NCI-H69 (cell line): ENCODE measurements at regions not wholly inside any gene's neighbourhood (a gene's known extent, or its start where the extent isn't known, plus 50 kb on each side); places are given as distances from the start of the nearest gene placed in this dataset.
"Not testable (repeated sequence)": the region's sequence is repeated elsewhere in the genome, so short reads cannot be mapped to it uniquely, and the experiment has no call there.

Source experiments
- DNase-seq: peaks from one replicate; lab custom pipeline; 2025; lab: John Stamatoyannopoulos, UW

DNA sequence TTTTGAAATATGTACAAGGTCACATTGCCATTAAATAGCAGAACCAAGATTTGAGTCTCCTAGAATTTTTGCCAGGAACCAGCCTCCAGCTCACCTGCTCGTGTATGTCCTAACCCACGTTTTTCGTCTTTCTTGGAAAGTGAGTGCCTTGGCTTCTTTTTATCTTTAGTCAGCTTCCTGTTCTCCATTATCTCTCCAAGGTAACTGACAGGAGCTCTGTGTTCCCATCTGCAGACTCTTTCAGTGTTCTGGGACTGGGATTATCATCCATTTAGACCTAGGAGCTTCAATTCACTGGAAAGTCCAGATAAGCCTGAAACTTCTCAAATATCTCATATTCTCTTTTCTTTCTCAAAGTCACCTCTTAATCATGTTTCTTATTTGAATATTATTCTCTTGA lies 193.7 kb downstream of the ZIC5 start:
- DNase-seq, result no peak

DNA sequence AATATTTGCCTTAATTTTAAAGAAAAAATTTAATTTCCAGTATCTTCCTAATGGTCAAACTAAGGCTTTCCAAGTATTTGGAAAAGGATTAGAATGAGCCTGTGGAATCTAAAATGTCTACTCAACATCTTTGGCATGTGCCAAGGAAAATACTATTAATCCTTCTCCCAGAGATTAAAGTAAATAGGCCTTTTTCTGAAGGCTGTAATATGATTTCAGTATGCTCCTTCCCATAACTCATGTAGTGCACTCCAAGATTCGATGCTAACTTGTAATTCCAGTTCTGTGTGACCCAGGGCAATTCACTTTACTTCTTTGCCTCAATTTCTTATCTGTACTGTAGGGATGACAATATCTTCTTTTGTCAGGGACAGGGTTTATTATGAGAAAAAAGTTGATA lies 196.9 kb downstream of the ZIC5 start:
- no peak for DNase-seq

DNA sequence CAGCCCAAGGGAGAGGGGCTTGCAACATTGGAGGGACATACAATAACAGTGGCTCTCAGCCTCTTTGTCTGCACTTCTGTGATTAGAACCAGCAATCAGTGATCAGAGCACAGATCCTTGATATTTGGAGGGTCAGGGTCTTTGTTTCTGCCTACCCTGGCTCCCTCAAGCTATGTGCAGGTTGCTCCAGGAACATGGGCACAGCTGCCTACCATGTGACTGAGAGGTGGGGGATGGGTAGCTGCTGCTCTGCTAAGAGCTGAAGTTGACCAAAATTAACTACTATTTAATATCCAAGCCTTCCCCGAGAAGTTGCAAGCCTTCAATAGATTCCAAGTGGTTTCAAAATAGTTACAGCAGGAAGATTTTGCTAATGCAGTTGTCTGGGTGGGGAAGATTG lies 202.6 kb downstream of the ZIC5 start:
- DNase-seq, result no peak

DNA sequence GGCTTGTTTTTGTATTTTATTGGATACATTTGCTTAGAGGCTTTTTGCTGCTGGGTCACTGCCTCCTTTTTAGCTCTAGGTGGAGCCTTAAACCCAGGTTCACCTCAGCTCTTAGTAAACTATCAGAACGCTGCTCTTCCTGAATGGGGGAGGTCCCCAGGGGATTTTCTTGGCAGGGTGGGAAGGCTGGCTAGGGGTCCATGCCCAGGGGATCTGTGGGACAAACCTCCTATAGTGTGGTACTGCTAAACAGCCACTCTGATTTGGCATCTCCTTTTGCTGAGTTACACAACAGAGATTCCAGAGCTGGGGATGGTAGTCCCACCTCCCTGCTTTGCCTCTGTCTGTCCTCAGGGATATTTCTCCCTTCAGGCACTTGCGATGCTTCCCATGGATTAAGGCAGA lies 204.9 kb downstream of the ZIC5 start:
- DNase-seq, result peak; percentile 70

DNA sequence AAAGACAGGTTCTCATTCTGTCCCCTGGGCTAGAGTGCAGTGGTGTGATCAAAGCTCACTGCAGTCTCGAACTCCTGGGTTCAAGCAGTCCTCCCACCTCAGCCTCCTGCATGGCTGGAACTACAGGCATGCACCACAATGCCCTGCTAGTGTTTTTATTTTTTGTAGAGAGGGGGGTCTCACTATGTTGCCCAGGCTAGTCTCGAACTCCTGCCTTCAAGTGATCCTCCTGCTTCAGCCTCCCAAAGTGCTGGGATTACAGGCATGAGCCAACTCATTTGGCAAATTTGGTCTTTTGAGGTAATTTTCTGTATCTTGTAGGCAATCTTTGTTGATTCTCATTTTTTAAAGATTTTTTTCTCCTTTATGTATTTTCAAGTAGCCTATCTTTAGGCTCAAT lies 205.7 kb downstream of the ZIC5 start:
- no peak for DNase-seq

DNA sequence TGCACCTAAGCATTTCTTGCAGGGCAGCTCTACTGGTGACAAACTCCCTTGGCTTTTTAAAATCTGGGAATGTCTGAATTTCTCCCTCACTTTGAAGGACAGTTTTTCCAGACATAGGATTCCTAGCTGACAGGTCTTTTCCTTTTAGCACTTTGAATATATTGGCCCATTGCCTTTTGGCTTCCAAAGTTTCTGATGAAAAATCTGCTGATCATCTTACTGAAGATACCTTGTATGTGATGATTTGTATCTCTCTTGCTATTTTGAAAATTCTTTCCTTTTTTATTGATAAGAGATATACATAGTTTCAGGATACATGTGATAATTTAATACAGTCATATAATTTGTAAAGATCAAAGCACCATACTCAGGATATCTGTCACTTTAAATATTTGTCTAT lies 211.1 kb downstream of the ZIC5 start:
- peak; percentile 62 for DNase-seq

DNA sequence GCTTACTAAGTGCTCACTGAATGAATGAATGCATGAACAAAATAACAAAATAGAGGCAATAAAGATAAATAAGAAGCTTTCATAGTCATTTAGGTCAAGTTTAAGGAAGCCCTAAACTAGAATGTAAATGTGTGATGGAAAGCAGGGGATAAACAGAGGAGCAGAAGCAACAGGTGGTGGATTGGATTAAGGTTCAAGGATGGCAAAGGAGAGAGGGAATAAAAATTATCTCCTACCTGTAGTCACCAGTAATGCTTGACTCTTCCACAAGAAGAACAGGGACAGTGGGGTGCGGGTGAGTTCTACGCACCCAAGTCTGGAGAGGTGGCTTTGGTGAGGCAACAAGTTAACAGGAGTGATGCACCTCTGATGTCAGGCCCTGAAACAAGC lies 212.4 kb downstream of the ZIC5 start:
- DNase-seq, result no peak

DNA sequence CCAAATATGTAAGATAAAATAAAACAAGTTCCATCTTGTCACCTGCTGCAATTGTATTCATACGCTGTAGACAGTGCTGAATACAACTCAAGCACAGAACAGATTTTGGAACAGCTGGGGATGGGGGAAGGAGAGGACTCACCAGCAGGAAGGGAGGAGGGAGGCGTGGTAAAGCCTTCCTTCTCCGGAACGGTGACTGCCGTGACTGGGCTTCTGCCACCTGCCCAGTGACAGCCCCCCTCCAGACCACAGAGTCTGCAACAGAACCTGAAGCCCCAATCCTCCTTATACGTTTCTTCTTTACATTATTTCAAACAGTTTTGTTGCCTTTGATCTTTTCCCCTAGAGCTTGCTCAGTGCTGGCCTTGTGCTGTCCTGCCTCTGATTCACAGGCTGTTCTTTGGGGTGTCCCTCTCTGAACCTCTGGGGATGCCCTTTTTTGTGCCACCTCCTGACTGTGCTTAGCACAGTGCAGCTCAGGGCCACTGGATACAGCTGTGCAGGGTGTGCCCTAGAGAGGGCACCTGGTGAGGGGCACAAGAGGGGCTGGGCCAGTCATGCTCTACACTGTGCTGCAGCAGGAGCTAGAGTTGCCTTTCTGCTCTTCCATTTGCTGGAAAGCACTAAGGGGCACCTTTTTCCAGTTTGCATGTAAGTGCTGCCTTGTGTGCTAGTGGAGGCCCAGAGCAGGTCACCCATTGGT lies 213.0 kb downstream of the ZIC5 start:
- DNase-seq, result peak; percentile 99

DNA sequence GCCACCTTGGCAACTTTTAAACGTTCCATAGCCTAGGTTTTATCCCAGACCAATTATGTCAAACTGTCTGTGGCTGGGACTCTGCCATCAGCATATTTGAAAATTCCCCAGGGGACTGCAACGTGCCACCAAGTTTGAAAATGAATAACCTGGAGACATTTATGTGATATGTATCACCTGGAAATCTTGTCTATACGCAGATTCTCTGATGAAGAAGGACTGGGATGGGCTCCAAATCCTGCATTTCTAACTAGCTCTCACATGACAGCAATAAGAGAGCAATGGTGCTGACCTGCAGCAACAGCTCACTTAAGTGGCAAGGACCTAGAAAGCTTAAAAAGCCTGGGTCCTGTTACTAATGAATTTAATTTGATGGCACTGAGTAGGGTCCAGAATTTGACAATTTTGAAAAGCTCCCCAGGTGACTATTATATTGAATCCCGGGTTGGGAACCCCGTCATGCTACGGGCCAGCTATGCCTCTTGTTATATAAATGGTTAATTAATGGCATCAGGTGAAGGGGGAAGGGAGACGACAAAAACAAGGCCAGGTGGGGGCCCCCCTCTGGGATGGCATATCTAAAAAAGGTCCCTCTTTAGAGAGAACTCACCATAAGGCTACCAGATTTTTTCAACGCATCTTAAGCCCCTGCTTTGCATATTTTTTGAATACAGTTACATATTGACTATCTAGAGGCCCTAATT lies 213.7 kb downstream of the ZIC5 start:
- DNase-seq, result peak; percentile 99

DNA sequence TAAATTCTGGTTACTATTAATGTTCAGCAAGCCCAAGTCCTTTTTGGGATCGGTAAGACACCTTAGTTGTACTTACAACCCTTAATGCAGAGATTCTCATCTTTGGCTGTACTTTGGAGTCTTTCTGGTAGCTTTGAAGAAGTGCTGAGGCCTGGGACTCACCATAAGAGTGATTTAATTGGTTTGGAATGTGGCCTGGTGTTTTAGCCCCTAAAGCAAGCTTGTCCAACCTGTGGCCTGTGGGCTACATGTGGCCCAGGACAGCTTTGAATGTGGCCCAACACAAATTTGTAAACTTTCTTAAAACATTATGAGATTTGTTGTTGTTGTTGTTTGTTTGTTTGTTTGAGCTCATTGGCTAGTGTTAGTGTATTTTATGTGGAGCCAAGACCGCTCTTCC lies 215.3 kb downstream of the ZIC5 start:
- no peak for DNase-seq

DNA sequence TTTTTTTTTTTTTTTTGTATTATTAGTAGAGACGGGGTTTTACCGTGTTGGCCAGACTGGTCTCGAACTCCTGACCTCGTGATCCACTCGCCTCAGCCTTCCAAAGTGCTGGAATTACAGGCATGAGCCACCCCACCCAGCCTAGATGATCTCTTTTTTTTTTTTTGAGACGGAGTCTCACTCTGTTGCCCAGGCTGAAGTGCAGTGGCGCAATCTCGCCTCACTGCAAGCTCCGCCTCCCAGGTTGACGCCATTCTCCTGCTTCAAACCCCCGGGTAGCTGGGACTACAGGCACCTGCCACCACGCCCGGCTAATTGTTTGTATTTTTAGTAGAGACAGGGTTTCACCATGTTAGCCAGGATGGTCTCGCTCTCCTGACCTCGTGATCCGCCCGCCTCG lies 216.8 kb downstream of the ZIC5 start:
- DNase-seq, result not testable (repeated sequence)

DNA sequence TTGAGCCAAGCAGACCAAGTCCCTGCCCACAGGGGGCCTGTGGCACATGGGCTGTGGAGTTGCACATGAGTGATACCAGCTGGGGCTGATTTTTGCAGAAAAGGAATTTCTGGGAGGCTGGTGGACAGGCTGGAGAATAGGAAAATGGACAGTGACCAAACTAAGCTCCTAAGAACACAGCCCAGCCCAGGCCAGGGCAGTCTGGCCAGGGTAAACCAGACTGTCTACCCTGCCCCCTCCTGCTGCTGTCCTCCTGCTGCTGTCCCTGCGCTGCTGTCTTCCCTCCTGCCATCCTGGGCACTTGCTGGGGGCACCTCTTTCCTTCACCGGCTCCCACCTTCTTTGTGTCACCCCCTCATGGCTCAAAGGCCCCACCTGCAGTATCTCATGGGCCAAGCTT lies 219.2 kb downstream of the ZIC5 start:
- DNase-seq, result peak; percentile 78

DNA sequence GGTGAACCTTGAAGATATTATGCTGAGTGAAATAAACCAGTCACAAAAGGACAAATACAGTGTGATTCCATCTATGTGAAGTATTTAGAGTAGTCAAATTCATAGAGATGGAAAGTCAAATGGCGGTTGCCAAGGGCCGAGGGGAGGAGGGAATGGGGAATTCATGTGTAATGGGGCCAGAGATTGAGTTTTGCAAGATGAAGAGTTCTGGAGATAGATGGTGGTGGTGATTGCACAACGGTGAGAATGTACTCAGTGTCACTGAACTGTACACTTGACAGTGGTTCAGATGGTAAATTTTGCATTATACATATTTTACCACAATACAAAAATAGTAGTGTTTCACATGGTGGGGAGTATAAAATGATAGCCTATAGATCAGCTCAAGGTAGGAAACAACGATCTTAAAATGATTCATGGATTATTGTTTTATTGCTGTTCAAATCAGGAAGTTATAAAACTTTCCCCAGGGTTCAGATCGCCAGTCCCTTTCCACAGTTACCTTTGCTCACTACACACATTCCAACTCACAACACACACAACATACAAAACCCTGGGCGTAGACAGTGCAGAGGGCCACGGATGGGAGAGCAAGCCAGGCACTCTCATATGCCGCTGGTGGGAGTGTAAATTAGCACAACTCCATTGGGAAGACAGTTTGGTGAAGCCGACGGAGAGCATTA lies 219.9 kb downstream of the ZIC5 start:
- DNase-seq, result no peak

DNA sequence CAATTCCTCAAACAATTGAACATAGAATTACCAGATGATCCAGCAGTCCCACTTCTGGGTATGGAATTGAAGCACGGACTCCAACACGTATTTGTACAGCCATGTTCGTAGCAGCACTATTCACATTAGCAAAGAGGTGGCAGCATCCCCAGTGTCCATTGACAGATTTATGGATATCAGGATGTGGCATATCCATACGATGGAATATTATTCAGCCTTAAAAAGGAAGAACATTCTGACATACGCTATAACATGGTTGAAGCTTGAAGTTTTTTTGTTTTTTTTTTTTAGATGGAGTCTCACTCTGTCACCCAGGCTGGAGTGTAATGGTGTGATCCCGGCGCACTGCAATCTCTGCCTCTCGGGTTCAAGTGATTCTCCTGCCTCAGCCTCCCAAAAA lies 220.6 kb downstream of the ZIC5 start:
- DNase-seq, result no peak

DNA sequence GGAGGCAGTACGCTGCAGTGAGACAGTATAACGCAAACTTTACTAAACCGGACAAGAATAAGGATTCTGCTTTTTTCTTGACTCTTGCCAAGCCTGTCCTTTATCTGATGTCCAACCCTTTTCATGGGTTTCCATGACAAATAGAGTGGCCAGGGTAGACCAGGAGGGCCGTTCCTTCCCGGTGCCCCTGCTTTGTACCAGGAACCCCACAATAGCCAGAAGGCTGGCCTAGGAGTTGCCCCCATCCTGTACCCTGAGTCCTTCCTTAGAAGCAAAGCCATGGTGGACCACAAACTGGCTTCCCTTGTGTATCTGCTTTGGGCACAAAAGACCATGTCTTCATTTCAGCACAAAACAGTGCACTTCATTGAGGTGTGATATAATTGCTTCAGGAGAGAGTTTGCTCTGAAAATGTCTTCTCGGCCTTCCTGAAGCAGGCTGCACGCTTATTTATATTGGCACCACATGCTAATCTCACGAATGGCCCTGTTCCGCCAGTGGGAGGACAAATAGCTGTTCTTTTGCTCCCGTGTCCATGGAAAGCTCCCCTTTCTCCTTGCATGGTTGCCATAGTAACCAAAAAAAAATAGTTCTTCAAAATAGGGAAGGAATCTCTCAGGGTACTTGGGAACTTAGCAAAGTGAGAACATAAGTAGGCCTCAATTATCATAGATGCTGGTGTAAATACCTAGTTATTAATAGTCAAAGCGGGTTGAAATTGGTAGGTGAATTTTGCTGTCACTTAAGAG lies 222.1 kb downstream of the ZIC5 start:
- DNase-seq, result peak; percentile 46

DNA sequence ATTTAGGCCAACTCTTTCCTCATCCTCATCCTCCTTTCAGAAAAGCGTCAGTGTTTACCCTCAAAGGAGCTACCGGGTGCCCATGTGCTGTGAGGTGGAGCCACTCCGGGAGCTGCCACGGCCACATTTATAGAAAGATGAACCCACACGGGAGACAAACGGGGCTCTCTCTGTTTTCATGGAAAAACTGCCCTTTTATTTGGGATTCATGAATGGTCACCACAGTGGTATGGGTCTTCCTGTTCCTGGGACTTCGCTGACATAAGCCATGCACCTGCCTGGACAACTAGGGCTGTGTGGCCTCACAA lies 224.2 kb downstream of the ZIC5 start:
- peak; percentile 86 for DNase-seq

DNA sequence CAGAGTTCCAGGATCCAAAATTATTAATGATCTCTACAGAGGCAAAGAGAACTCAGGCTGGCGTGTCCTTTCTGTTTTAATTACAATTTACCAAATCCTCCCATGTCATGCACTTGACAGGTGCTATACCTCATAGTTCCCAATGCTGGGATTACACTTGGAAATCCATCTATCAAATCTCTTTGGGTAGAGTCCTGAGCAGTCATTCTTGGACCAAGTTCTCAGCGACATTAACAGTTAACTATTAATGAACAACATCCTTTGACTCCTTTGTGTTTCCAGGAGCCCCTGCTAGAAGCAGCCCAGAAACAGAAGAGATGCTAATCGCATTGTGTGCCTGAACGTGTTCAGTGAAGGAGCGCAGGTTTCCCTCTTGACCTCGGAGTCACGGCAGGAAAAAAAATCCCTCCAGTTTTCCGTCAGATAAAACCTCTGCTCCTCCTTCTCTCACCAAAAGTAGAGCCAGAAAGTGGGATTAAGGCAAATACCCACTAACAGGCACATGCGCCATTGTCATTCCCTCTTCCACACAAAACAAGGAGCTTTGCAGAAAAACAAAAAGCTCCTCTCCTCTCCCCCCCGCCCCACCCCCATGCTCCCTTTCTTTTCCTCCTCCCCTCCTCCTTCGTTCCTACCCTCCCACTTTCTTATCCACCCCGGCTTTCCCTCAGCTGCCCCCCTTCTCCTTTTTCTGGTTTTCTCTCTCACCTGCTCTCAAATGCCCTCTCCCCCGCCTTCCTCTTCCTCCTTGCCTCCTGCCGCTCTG lies 224.7 kb downstream of the ZIC5 start:
- peak; percentile 95 for DNase-seq

DNA sequence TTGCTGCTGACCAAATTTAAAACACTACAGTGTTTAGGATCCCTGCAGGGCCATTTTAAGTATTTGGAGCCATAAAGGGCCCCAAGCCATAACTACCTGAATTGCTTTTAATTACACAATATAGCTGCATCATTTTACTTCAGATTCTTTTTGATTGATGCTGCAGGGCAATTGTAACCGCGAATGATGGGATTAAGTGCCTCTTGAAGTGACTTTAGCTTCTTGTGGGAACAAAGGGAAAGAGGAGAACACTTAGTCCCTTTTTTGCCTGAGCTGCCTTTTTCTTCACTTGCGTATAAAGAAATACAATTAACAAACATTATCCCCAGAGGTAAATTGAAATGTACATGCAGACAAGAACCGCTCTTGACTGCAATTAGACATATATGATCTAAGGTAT lies 228.5 kb downstream of the ZIC5 start:
- DNase-seq, result peak; percentile 99

DNA sequence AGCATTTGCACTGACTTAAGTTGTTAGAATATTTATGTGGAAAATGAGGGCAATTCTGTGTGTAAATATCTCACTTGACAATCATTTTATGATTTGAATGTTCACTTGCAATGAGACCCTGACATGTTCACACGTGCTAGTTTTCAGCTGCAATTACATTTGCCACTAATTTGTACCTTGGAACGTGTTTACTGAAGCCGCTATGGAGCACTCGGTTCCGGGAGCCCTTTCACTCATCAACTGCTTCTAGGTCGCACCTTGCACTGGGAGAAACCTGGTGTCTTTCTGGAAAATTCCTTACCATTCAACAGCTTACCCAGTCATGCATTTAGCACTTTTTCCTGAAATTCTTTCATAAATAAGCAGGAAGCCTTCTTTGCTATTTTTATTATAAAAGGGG lies 229.6 kb downstream of the ZIC5 start:
- DNase-seq, result peak; percentile 93

DNA sequence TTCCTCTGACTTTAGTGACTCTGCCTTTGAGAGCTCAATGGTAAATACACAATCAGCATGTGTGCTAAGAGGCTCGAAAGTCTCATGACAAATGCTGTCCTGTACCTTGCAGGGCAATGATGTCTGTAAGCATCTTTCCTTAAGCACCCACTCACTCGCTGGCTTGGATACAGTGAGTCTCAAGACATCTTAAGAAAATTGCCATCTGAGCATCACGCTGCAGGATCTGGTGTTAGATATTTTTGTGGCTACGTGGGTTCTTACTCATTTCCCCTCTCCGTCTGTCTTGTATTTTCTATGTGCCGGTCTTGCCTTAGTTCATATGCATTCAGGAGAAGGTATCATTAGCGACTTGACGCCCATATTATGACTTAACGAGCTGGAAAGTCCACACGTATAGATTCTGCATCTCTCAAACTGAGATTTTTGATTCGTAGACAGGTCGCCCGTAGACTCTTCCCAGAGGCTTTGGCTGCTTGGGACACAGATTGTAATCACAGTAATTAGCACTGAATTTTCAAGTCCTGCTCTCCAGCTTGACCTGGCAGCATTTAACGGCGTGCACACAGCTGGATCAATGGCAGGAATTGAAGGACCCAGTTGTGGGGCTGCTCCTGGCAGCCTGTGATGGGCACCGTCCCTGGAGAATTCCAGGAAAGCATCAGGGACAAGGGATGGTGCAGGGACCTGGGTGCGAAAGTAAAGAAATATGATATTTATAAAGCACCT lies 231.2 kb downstream of the ZIC5 start:
- peak; percentile 98 for DNase-seq

DNA sequence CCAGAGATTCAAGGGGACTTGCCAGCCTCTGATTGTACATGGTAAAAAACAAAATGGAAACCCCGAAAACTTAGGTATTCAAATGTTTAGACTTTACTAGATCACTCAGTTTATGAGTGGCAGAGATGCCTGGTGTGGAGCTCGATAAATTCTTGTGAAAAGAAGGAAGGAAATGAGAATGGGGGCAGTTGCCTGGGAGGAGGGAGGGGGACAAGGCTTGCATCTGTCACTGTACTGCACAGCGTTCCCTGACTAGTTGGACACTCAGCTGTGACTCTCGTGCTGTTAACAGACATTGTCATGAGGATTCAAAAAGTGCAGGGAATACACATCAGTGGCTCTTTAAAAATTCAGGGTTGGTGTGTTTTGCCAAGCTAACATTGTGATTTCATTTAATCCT lies 232.9 kb downstream of the ZIC5 start:
- DNase-seq, result peak; percentile 90
